Nephron progenitor cell (in vitro differentiated cells): ENCODE measurements at regions not wholly inside any gene's neighbourhood (a gene's known extent, or its start where the extent isn't known, plus 50 kb on each side); places are given as distances from the start of the nearest gene placed in this dataset.

Source experiments
- DNase-seq: peaks from one replicate; pipeline ENCODE4 v3.0.0; 2021
- H3K27ac Mint-ChIP-seq: 2 replicates; pipeline ENCODE4 v1.8.0; 2021; ENCODE audit warnings: mild to moderate bottlenecking, moderate library complexity, mixed read lengths
- H3K27me3 Mint-ChIP-seq: 2 replicates; pipeline ENCODE4 v1.8.0; 2021; ENCODE audit warnings: mild to moderate bottlenecking, low read depth, mixed read lengths; ENCODE audit not compliant: poor library complexity
- H3K36me3 Mint-ChIP-seq: 2 replicates; pipeline ENCODE4 v1.8.0; 2021; ENCODE audit warnings: low read depth, mixed read lengths
- H3K4me1 Mint-ChIP-seq: 2 replicates; pipeline ENCODE4 v1.8.0; 2021; ENCODE audit warnings: mixed read lengths
- H3K4me3 Mint-ChIP-seq: 2 replicates; pipeline ENCODE4 v1.8.0; 2021; ENCODE audit warnings: mild to moderate bottlenecking, moderate library complexity, mixed read lengths
- H3K9me3 Mint-ChIP-seq: 2 replicates; pipeline ENCODE4 v1.8.0; 2021; ENCODE audit warnings: mild to moderate bottlenecking, moderate library complexity, mixed read lengths
- TF ChIP-seq, protein P1 (sequence below): fragments of 200-600 bp; sonication (generic); IDR thresholded peaks from 2 replicates; pipeline ENCODE4 v1.5.0; 2021; ENCODE audit warnings: antibody characterized with exemption

DNA sequence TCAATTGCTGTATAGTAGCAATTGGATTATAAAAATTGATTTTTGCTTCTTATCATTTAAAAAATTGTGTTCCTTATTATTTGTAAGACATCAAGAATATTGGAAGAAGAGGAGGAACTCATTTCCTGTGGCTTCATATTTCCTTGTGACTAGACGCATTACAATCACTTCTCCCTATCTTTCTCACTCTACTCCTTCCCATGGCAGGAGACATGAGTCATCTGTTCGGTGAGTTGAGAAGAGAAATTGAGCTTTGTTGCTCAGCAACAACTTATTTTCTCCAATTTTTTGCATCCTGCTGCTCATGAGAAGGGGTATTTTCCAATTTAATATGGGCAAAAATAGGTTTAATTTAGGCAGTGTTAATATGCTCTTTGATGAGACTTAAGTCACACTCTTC is 1783.9 kb downstream of the SUCLG1 start:
- Mint-ChIP-seq H3K27ac (no peak overlapping the region), H3K9me3 (peaks cover 5% of the 10 kb centered on the region), H3K27me3 (peaks cover 3% of the 10 kb centered on the region), H3K4me3 (no peak overlapping the region), H3K4me1 (no peaks in the 10 kb centered on the region), H3K36me3 (no peaks in the 10 kb centered on the region)
- TF ChIP-seq, protein P1, sequence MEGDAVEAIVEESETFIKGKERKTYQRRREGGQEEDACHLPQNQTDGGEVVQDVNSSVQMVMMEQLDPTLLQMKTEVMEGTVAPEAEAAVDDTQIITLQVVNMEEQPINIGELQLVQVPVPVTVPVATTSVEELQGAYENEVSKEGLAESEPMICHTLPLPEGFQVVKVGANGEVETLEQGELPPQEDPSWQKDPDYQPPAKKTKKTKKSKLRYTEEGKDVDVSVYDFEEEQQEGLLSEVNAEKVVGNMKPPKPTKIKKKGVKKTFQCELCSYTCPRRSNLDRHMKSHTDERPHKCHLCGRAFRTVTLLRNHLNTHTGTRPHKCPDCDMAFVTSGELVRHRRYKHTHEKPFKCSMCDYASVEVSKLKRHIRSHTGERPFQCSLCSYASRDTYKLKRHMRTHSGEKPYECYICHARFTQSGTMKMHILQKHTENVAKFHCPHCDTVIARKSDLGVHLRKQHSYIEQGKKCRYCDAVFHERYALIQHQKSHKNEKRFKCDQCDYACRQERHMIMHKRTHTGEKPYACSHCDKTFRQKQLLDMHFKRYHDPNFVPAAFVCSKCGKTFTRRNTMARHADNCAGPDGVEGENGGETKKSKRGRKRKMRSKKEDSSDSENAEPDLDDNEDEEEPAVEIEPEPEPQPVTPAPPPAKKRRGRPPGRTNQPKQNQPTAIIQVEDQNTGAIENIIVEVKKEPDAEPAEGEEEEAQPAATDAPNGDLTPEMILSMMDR, result no peak
- no peak for DNase-seq

DNA sequence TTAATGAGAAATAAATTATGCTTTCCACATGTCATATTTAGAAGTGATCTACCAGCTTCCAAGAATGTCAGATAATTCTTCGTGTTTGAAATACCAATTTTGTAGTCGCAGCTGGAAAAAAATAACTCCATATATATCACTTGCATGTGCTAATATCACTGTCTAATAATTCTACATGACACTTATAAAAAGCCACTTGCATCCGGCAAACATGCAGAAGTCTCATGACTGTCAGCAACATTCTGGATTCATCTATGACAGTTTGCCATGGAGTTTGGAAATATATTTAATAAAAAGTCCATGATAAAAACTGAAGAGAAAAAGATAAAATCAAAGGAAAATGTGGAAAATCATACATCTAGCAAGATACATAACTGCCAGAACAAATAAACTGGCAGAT is 1784.4 kb downstream of the SUCLG1 start:
- no peak overlapping the region for H3K4me3 Mint-ChIP-seq
- DNase-seq, result no peak
- no peaks in the 10 kb centered on the region for H3K36me3 Mint-ChIP-seq
- TF ChIP-seq, protein P1, result no peak
- peaks cover 3% of the 10 kb centered on the region for H3K27me3 Mint-ChIP-seq
- H3K4me1 Mint-ChIP-seq, result no peaks in the 10 kb centered on the region
- no peak overlapping the region for H3K27ac Mint-ChIP-seq
- peaks cover 5% of the 10 kb centered on the region for H3K9me3 Mint-ChIP-seq

DNA sequence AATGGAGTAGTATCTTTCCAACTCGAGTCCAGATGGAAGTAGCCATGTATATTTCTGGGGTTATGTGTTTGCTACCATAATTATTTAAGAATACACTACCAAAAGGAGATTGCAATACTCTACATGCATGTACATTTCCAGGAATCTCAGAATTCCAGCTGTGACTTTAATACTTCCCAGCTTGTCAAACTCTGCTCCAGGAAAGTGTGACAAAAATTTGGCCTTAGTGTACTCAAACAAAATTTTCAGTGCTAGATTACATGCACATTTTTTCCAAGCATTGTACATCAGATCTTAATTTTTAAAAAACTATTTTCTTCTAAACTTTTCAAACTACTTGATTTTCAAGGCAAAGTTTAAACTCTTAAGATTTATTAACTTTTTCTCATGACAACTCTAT is 1791.6 kb downstream of the SUCLG1 start:
- TF ChIP-seq, protein P1, result no peak
- no peaks in the 10 kb centered on the region for H3K27me3 Mint-ChIP-seq
- DNase-seq, result no peak
- H3K9me3 Mint-ChIP-seq, result no peaks in the 10 kb centered on the region
- H3K27ac Mint-ChIP-seq, result no peak overlapping the region
- no peak overlapping the region for H3K4me3 Mint-ChIP-seq
- H3K4me1 Mint-ChIP-seq, result no peaks in the 10 kb centered on the region
- no peaks in the 10 kb centered on the region for H3K36me3 Mint-ChIP-seq

- no peaks in the 10 kb centered on the region for H3K9me3 Mint-ChIP-seq
- H3K27ac Mint-ChIP-seq, result no peak overlapping the region
- no peaks in the 10 kb centered on the region for H3K36me3 Mint-ChIP-seq
- DNase-seq, result no peak
- no peak overlapping the region for H3K4me3 Mint-ChIP-seq
- no peaks in the 10 kb centered on the region for H3K27me3 Mint-ChIP-seq
- H3K4me1 Mint-ChIP-seq, result no peaks in the 10 kb centered on the region
- TF ChIP-seq, protein P1, result no peak
Measured at GRCh38 chr2:82665691-82666090, 1793.4 kb downstream of the SUCLG1 start.

DNA sequence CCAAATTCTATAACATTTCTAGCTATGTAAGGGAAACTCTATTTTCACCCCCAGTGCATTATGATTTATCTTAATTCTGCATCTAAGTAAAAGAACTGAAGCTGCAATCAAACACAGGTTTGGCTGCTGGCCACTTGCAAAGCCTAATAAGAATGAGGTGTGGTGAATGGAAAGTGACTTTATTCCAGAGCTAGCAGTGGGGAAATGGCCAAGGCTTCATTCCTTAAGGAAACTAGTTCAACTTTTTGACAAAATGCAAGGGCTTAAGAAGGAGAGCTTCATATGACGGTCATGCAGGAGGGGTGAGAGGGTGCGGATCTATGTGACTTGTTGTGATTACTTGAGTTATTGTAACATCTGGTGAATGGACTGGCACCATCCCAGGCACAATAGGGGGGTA is 1802.0 kb downstream of the SUCLG1 start:
- H3K4me3 Mint-ChIP-seq, result no peak overlapping the region
- H3K27ac Mint-ChIP-seq, result no peak overlapping the region
- H3K9me3 Mint-ChIP-seq, result no peaks in the 10 kb centered on the region
- no peak for DNase-seq
- H3K27me3 Mint-ChIP-seq, result peaks cover 4% of the 10 kb centered on the region
- no peaks in the 10 kb centered on the region for H3K36me3 Mint-ChIP-seq
- H3K4me1 Mint-ChIP-seq, result no peaks in the 10 kb centered on the region
- TF ChIP-seq, protein P1, result no peak

GRCh38 chr2:82656420-82656819 is 1802.7 kb downstream of the SUCLG1 start:
- Mint-ChIP-seq H3K9me3 (no peaks in the 10 kb centered on the region), H3K4me1 (no peaks in the 10 kb centered on the region), H3K4me3 (no peak overlapping the region), H3K36me3 (no peaks in the 10 kb centered on the region), H3K27ac (no peak overlapping the region), H3K27me3 (peaks cover 4% of the 10 kb centered on the region)
- TF ChIP-seq, protein P1, result no peak
- no peak for DNase-seq
